SK-N-SH treated with all-trans-retinoic acid at 6 μM for 48 hours (cell line): ENCODE measurements at regions not wholly inside any gene's neighbourhood (a gene's known extent, or its start where the extent isn't known, plus 50 kb on each side); places are given as distances from the start of the nearest gene placed in this dataset.

Experiments
- ATAC-seq: fragments of 200-7000 bp; cut with Tn5 transposase; 3 replicates; pipeline ENCODE4 v1.9.1; 2020; ENCODE audit warnings: mild to moderate bottlenecking, moderate library complexity
- CSDC2 ChIP-seq: fragments of 250-450 bp; sonication (Bioruptor Pico); IDR thresholded peaks from 2 replicates; pipeline ENCODE4 v1.5.0; 2020; ENCODE audit warnings: mild to moderate bottlenecking, moderate library complexity
- ESRRG ChIP-seq: fragments of 250-450 bp; sonication (Bioruptor Pico); IDR thresholded peaks from 2 replicates; pipeline ENCODE4 v1.6.1; 2021; ENCODE audit warnings: mild to moderate bottlenecking
- ISL1 ChIP-seq: fragments of 250-450 bp; sonication (Bioruptor Pico); IDR thresholded peaks from 2 replicates; pipeline ENCODE4 v2.1.2; 2022; ENCODE audit warnings: mild to moderate bottlenecking, moderate library complexity
- OSR1 ChIP-seq: fragments of 250-450 bp; sonication (Bioruptor Pico); IDR thresholded peaks from 2 replicates; pipeline ENCODE4 v1.8.0; 2022; ENCODE audit warnings: moderate library complexity, mild to moderate bottlenecking, inconsistent platforms
- PATZ1 ChIP-seq: fragments of 250-450 bp; sonication (Bioruptor Pico); IDR thresholded peaks from 2 replicates; pipeline ENCODE4 v1.8.0; 2020; ENCODE audit warnings: mild to moderate bottlenecking, moderate library complexity, borderline replicate concordance
- POU6F1 ChIP-seq: fragments of 250-450 bp; sonication (Bioruptor Pico); IDR thresholded peaks from 2 replicates; pipeline ENCODE4 v1.8.0; 2021; ENCODE audit warnings: low read depth, mild to moderate bottlenecking, moderate library complexity, borderline replicate concordance
- PPARA ChIP-seq: fragments of 250-450 bp; sonication (Bioruptor Pico); IDR thresholded peaks from 2 replicates; pipeline ENCODE4 v1.5.0; 2020; ENCODE audit warnings: mild to moderate bottlenecking, borderline replicate concordance
- RARB ChIP-seq: fragments of 250-450 bp; sonication (Bioruptor Pico); IDR thresholded peaks from 2 replicates; pipeline ENCODE4 v1.8.0; 2021; ENCODE audit warnings: mild to moderate bottlenecking, moderate library complexity
- SNAI2 ChIP-seq: fragments of 250-450 bp; sonication (Bioruptor Pico); IDR thresholded peaks from 2 replicates; pipeline ENCODE4 v1.5.0; 2020; ENCODE audit warnings: mild to moderate bottlenecking, moderate library complexity
- TOX ChIP-seq: fragments of 250-450 bp; sonication (Bioruptor Pico); IDR thresholded peaks from 2 replicates; pipeline ENCODE4 v1.8.0; 2021; ENCODE audit warnings: mild to moderate bottlenecking, moderate library complexity, borderline replicate concordance
- TSHZ2 ChIP-seq: fragments of 250-450 bp; sonication (Bioruptor Pico); IDR thresholded peaks from 2 replicates; pipeline ENCODE4 v1.5.0; 2020; ENCODE audit warnings: mild to moderate bottlenecking, moderate library complexity
- ZC3H10 ChIP-seq: fragments of 250-450 bp; sonication (Bioruptor Pico); IDR thresholded peaks from 2 replicates; pipeline ENCODE4 v1.5.1; 2021; ENCODE audit warnings: mild to moderate bottlenecking, moderate library complexity
- ZFP3 ChIP-seq: fragments of 250-450 bp; sonication (Bioruptor Pico); IDR thresholded peaks from 2 replicates; pipeline ENCODE4 v1.5.0; 2020; ENCODE audit warnings: mild to moderate bottlenecking, moderate library complexity
- ZFP30 ChIP-seq: fragments of 450-650 bp; formaldehyde crosslinking; IDR thresholded peaks from 2 replicates; pipeline ENCODE4 v1.5.0; 2022; ENCODE audit warnings: mild to moderate bottlenecking, moderate library complexity
- ZNF565 ChIP-seq: fragments of 450-650 bp; formaldehyde crosslinking; conservative IDR thresholded peaks from 2 replicates; pipeline ENCODE4 v1.5.0; 2020; ENCODE audit warnings: low read depth, mild to moderate bottlenecking, moderate library complexity
- ZNF70 ChIP-seq: fragments of 450-650 bp; formaldehyde crosslinking; IDR thresholded peaks from 2 replicates; pipeline ENCODE4 v1.5.0; 2020; ENCODE audit warnings: mild to moderate bottlenecking, moderate library complexity
- ZNF8 ChIP-seq: fragments of 450-650 bp; formaldehyde crosslinking; IDR thresholded peaks from 2 replicates; pipeline ENCODE4 v1.5.0; 2020; ENCODE audit warnings: mild to moderate bottlenecking, moderate library complexity
- TF ChIP-seq, protein P1 (sequence below): fragments of 250-450 bp; sonication (Bioruptor Pico); IDR thresholded peaks from 2 replicates; pipeline ENCODE4 v1.5.1; 2021; ENCODE audit warnings: mild to moderate bottlenecking, moderate library complexity
- TF ChIP-seq, protein P2 (sequence below): fragments of 250-450 bp; sonication (Bioruptor Pico); IDR thresholded peaks from 2 replicates; pipeline ENCODE4 v1.5.1; 2020; ENCODE audit warnings: low read depth, mild to moderate bottlenecking, moderate library complexity

GRCh38 chr5:74173665-74174064, 466.9 kb downstream of the ENC1 start:
- TF ChIP-seq, protein P1, sequence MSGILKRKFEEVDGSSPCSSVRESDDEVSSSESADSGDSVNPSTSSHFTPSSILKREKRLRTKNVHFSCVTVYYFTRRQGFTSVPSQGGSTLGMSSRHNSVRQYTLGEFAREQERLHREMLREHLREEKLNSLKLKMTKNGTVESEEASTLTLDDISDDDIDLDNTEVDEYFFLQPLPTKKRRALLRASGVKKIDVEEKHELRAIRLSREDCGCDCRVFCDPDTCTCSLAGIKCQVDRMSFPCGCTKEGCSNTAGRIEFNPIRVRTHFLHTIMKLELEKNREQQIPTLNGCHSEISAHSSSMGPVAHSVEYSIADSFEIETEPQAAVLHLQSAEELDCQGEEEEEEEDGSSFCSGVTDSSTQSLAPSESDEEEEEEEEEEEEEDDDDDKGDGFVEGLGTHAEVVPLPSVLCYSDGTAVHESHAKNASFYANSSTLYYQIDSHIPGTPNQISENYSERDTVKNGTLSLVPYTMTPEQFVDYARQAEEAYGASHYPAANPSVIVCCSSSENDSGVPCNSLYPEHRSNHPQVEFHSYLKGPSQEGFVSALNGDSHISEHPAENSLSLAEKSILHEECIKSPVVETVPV (CRISPR knock-in tag): no peak
- TF ChIP-seq ZNF70 (CRISPR knock-in tag) (no peak), SNAI2 (CRISPR knock-in tag) (no peak), RARB (CRISPR knock-in tag) (no peak), ZNF565 (CRISPR knock-in tag) (no peak), TOX (CRISPR knock-in tag) (no peak), POU6F1 (CRISPR knock-in tag) (no peak), ESRRG (CRISPR knock-in tag) (no peak), PATZ1 (CRISPR knock-in tag) (no peak), ZFP3 (CRISPR knock-in tag) (no peak), ZC3H10 (CRISPR knock-in tag) (no peak), ZFP30 (CRISPR knock-in tag) (no peak)
- TF ChIP-seq, protein P2, sequence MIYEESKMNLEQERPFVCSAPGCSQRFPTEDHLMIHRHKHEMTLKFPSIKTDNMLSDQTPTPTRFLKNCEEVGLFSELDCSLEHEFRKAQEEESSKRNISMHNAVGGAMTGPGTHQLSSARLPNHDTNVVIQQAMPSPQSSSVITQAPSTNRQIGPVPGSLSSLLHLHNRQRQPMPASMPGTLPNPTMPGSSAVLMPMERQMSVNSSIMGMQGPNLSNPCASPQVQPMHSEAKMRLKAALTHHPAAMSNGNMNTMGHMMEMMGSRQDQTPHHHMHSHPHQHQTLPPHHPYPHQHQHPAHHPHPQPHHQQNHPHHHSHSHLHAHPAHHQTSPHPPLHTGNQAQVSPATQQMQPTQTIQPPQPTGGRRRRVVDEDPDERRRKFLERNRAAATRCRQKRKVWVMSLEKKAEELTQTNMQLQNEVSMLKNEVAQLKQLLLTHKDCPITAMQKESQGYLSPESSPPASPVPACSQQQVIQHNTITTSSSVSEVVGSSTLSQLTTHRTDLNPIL: no peak
- no peak for ATAC-seq

DNA sequence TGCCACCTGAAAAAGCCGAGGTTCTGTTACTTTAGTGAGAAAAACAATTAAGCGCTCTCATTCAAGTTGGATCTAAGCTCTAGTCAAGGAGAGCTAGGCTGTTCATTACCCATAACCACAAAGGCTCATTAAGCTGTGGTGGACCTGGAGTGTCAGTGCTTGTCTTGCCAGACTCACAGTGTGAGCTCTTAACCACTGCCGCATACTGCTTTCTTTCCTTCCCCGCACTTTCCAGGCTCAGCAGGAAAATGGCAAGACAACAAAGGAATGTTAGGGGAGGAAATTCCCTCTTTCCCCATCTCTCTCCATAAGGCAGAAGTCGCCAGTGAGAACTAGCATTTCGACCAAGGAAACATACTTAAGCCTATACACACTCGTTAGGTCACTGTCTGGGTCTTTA, 467.3 kb downstream of the ENC1 start:
- no peak for ATAC-seq
- no peak for TF ChIP-seq TSHZ2 (CRISPR knock-in tag)
- TF ChIP-seq ZFP30 (CRISPR knock-in tag): no peak
- TF ChIP-seq, all 23 proteins: peak for 0

DNA sequence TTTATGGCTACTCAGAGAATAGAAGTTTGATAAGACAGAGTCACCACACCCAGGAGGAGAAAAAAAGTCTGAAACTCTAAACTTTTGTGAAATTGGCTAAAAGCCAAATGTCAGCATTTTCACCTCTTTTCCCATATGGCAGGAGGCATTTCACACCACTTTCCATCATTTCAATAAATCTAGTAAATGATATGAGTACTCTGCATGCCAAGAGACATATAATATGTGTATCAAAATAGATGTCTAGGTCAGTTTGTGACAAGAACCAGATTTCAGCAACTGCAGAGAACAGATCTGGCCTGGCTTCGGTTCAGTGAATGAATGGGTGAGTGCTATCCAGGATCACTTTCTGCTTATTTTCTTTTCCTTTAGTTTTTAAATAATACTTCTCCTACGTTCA, 470.8 kb downstream of the ENC1 start:
- TF ChIP-seq CSDC2 (CRISPR knock-in tag) (no peak), ISL1 (peak; percentile 70), PATZ1 (CRISPR knock-in tag) (no peak), TOX (CRISPR knock-in tag) (peak; percentile 70), ZNF565 (CRISPR knock-in tag) (no peak), TSHZ2 (CRISPR knock-in tag) (no peak; the same call in 1 of the 2 replicates), ZFP30 (CRISPR knock-in tag) (no peak), ESRRG (CRISPR knock-in tag) (no peak), RARB (CRISPR knock-in tag) (peak; percentile 45; the same call in 1 of the 2 replicates), ZC3H10 (CRISPR knock-in tag) (no peak), ZNF8 (CRISPR knock-in tag) (no peak), OSR1 (CRISPR knock-in tag) (no peak), ZNF70 (CRISPR knock-in tag) (no peak), PPARA (CRISPR knock-in tag) (no peak), SNAI2 (CRISPR knock-in tag) (no peak)
- TF ChIP-seq, protein P1 (CRISPR knock-in tag): no peak
- TF ChIP-seq, protein P2: no peak
- TF ChIP-seq, all 23 proteins: peak for 3
- ATAC-seq: peak; percentile 61
